Body of pancreas (tissue), 4 donors: ENCODE measurements at regions not wholly inside any gene's neighbourhood (a gene's known extent, or its start where the extent isn't known, plus 50 kb on each side); places are given as distances from the start of the nearest gene placed in this dataset.

ENCODE experiments used
- CTCF ChIP-seq, 7 experiments: fragments of 450-650 bp in 4 of 7; fragments of 200-600 bp in 3 of 7; sonication (generic) in 3 of 7; IDR thresholded peaks; one replicate each; pipeline ENCODE4 v1.5.1; 2016 to 2019; ENCODE audit warnings: antibody characterized with exemption in 7 of 7
- POLR2A ChIP-seq, 3 donors: fragments of 450-650 bp; IDR thresholded peaks; one replicate each; pipeline ENCODE4 v1.6.1; 2016; ENCODE audit warnings: antibody characterized with exemption in 3 of 3, mild to moderate bottlenecking in 2 of 3

GRCh38 chr2:191615596-191615995 lies 62.3 kb upstream of the NABP1 start:
- TF ChIP-seq CTCF (IDR thresholded peaks at IDR 0.05), result no peak
- no peak for TF ChIP-seq POLR2A (IDR thresholded peaks at IDR 0.05)
